GM19238 (cell line): ENCODE measurements at regions not wholly inside any gene's neighbourhood (a gene's known extent, or its start where the extent isn't known, plus 50 kb on each side); places are given as distances from the start of the nearest gene placed in this dataset.
"Not testable (repeated sequence)": the region's sequence is repeated elsewhere in the genome, so short reads cannot be mapped to it uniquely, and the experiment has no call there.

Experiments used
- DNase-seq: peaks from one replicate; pipeline ENCODE4 v3.0.0; 2011; ENCODE audit warnings: low spot score; ENCODE audit not compliant: insufficient read length

DNA sequence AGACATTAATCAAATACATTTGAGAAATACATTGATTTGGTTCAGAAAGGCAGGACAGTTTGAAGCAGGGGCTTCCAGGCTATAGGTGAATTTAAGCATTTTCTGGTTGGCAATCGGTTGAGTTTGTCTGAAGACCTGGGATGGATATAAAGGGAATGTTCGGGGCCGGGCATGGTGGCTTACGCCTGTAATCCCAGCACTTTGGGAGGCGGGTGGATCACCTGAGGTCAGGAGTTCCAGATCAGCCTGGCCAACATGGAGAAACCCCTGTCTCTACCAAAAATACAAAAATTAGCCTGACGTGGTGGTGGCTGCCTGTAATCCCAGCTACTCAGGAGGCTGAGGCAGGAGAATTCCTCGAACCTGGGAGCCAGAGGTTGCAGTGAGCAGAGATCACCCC is 166.5 kb upstream of the ATP10A start:
- not testable (repeated sequence) for DNase-seq

DNA sequence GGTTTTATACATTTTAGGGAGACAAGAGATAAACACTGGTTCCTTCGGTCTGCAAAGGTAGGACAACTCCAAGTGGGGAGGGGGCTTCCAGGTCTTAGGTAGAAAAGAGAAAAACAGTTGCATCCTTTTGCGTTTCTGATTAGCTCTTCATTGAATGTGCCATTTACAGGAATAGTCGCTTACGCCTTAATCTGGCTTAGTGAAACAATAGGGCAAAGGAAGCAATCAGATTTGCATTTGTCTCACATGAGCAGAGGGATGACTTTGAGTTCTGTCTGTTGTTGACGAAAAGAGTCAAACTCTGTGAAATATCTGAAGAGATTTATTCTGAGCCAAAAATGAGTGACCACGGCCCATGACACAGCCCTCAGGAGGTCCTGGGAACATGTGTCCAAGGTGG is 166.0 kb upstream of the ATP10A start:
- no peak for DNase-seq

DNA sequence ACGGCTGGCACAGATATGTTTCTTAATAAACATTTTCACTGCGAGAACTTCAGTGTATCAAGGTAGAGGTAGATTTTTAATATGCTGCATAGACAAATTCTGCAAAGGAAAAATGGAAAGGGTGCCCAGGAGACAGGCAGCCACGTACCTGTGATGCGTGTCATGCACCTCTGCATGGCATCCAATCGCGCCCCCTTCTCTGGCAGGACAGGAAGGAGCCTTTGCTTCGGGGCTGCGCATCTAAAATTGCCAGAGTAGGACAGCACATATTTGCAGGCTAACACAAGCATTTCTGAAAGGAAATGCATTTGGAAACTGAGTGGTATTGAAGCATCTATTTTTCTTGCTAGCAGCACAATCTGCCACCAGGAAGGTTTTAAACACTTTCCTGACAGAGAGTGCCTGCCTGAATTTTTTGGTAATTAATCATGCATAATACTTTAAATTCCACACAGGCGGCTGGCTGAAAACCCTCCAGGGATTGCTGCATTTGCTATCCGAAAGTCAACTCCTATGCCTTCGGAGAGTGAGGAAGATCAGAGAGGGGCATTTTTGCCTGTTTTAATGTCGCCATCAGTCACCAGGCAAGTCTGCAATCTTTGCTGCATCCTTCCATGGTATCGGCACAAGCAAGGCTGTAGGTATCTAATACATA is 165.1 kb upstream of the ATP10A start:
- DNase-seq: no peak

DNA sequence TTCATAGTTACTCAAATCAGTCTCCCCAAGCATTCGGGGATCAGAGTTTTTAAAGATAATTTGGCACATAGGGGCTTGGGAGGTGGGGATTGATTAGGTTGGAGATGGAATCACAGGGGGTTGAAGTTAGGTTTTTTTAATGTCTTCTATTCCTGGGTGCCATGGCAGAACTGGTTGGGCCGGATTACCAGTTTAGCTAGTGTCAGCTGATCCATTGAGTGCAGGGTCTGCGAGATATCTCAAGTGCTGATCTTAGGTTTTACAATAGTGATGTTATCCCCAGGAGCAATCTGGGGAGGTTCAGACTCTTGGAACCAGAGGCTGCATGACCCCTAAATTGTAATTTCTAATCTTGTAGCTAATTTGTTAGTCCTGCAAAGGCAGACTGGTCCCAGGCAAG is 163.5 kb upstream of the ATP10A start:
- DNase-seq: not testable (repeated sequence)

DNA sequence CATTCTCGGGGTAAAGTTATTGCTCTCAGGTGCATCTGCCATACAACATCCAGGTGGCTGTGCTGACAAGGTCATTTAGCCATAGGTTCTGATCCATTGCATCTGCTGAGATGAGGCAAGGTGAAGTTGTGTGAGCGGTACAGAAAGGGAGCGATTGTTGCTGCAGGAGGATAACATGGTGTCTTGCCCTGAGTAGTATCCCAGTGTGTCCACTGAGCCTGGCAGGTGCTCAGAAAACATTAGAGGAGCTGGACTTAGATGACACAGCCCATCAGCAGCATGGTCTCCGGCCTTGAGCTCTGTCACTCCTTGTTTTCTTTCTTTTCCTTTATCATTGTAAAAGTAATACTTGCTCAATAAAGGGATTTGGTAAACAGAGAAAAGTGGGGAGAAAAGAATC is 161.1 kb upstream of the ATP10A start:
- no peak for DNase-seq

DNA sequence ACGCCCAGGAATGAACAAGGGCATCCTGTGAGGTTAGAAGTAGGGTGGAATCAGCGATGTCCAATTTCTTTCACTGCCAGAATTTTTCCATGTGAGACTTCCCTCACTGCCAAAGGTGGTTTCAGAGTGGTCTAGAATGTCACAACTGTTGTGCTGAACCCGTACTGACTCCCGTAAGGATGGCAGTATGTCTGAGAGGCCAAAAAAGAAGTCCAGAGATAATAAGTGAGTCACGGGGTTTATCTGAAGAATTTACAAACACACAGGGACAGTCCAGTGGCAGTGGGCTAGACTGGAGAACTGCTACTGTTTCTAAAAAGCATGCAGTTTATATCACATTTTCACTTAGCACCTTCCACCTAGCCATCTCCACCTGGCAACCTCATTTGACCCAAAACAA is 160.6 kb upstream of the ATP10A start:
- DNase-seq: no peak

DNA sequence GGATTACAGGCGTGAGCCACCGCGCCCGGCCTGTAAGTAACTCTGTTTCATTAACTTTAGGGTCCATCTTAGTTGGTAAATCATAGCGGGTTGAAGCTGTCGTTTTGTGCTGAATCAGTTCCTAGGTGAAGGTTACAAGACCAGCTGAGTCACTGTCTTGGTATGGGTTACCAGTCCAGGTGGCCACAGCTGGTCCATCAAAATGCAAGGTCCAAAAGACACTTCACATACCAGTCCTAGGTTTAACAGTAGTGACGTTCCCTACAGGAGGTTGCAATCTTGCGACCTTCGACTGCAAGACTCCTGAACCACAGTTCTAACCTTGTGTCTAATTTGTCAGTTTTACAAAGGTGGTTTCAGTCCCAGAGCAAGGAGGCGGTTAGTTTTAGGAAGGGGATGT is 160.1 kb upstream of the ATP10A start:
- no peak for DNase-seq

DNA sequence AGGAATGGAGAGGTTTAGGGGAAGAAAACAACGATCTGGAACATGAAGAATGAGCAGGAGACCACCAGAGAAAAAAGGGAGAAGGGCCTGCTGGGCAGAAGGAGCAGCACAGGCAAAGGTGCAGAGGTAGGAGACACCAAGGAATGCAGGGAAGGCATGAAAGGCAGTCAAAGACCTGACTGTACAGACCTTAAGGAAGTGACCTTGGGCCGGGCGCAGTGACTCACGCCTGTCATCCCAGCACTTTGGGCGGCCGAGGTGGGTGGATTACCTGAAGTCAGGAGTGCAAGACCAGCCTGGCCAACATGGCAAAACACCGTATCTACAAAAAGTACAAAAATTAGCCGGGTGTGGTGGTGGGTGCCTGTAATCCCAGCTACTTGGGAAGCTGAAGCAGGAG is 157.7 kb upstream of the ATP10A start:
- DNase-seq: no peak

DNA sequence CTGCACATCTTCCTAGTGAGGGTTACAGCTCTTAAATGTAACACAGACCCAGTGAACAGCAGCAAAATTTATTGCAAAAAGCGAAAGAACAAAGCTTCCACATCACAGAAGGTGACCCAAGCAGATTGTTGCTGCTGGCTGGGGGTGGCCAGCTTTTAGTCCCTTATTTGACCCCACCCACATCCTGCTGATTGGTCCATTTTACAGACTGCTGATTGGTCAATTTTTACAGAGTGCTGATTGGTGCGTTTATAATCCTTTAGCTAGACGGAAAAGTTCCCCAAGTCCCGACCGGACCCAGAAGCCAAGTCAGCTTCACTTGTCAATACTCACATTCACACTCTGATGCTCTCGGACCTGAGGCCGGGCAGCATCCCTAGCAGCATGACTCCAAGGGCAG is 154.5 kb upstream of the ATP10A start:
- no peak for DNase-seq

DNA sequence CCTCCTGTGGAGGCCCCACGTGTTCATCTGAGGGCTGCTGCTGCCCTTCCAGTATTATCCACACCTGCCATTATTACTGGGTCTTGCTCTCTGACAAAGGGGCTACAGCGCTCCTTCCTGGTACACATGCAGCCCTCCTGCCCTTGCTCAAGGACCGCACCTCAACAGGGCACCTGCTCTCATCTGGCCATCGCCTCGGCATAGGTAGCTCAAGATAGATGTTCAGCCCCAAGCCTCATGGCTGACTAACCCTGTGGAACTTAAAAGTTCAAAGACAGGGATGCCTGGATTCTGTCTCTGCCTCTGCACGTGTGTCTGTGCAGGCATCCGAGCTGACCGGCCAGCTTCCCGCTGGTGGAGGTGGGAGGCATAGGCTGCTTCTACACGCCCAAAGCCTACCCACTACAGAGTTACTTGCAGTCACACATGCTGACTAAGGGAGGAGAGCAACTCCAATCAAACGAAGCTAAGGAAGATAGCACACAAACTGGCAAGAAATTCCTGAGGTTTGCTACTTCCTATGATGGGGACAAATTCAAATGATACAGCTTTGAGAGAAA is 152.5 kb upstream of the ATP10A start:
- DNase-seq: no peak

DNA sequence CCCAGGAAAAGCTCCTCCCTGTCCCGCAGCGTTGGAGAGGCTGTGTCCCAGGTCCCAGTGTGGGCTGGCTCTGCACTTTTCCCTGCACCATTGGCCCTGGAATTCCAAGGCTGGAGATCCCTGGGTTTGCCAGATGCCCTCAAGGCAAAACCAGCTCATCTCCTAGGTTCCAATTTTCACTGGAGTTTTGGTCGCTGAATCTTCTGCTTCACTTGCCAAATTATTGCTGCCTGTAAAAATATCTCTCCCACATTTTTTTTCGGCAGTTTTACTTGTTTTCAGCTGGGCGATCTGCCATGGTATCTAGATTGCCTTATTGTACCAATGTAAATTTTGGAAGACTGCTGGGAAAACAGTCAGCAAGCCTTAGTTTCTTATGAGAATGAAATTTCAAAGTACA is 150.9 kb upstream of the ATP10A start:
- DNase-seq: no peak

DNA sequence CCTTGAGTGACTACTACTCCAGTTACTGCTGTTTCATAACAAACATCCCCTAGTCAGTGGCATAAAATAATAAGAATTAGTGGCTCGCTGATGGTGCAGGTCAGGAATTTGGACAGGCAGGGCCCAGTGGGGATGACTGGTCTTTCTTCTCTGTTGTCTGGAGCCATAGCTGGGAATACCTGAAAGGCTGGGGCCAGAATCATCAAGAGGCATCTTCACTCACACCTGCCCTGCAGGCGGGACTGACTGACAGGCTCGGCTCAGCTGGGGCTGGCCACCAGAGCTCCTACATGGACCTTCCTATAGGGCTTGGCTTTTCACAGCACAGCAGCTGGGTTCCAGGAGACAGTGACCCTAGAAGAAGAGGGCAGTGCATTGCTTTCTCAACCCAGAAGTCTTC is 148.8 kb upstream of the ATP10A start:
- DNase-seq: no peak

DNA sequence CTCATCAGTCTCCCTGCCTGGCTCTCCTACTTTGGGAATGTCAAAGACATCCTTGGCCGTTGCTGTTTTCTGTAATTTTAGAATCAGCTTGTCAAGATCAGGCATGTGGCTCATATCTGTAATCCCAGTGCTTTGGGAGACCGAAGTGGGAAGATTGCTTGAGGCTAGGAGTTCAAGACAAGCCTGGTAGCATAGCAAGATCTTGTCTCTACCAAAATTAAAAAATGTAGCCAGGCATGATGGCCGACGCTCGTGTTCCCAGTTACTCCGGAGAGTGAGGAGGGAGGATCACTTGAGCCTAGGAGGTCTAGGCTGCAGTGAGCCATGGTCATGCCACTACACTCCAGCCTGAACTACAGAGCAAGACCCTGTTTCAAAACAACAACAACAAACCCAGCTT is 144.0 kb upstream of the ATP10A start:
- no peak for DNase-seq

DNA sequence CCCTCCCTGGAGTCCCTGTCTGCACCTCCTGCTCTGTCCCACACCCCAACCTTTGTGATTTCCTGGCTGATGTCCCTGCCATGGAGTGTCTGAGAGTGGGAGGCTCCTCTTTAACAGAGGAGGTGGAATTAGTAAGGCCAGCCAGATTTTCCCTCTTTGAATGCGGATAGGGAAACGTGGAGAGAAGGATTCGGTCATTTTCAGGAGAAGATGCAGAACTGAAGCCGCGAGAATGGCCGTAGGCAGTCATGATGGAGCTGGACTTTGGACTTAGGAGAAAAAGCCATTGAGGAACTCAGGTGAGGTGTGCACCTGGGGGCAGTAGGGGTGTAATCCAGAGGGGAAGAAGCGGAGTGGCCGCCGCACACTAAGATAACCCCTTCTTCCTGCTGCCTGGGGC is 138.1 kb upstream of the ATP10A start:
- no peak for DNase-seq

DNA sequence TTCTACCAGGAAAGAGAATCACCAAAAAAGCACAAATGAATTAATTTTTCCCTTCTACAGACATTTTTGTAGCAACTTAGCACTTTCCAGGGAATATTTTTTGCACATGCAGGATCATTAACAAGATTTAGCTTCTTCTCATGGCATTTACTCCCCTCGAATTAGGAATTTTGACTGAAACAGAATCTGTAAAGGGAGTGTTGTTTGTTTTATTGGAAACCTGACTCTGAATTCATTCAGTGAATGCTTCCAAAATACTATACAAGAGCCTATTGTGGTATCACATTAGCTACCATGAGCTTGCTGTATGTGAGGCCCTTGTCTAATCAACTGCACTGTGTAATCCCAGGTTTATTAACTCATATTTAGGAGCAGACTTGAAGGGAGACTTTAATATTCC is 130.4 kb upstream of the ATP10A start:
- no peak for DNase-seq

DNA sequence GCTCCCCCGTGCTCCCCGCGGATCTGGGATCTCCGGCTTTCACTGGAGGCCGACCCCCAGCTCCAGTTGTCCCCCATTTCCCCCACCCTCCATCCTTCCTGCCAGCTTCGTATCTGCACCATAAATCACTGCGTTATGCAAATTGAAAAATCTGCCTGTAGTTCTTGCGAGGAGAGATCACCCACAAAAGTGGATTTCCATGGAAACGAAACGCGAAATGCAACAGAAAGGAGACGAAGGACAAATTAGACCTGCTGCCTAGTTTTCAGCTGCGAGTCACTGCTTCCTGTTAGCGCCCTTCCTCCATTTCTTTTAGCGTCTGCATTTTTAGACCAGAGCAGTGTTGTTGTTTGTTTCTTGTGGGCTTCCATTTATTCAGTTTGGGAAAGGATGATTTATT is 127.1 kb upstream of the ATP10A start:
- DNase-seq: no peak

DNA sequence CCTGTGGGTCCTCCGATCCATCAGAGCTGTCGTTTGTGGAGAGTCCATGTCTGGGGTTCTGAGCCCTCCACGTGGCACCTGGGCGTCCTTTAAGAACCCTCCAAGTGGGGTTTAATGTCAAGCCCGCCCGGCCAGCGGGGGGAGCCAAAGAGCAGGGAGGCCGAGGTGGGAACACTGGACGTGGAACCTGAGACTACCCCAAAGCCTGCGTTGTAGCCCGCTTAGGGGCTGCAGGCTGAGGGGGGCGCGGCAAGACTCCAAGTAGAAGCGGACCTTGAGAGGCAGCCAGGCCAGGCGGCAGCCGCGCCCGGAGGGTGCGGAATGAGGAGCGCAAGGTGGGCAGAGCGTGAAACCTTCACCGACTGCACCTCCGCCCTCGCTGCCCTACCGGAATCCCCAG is 126.2 kb upstream of the ATP10A start:
- DNase-seq: no peak

DNA sequence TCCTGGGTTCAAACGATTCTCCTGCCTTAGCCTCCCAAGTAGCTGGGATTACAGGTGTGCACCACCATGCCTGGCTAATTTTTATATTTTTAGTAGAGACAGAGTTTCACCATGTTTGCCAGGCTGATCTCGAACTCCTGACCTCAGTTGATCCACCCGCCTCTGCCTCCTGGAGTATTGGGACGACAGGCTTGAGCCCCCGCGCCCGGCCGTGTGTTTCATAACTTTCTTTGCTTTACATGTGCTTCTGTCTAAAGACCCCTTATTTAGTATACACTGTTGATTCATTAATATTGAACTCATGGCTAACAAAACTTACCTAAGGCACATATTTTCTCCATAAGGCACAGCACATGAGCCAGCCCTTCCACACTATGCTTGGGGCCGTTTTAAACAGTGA is 125.6 kb upstream of the ATP10A start:
- not testable (repeated sequence) for DNase-seq

DNA sequence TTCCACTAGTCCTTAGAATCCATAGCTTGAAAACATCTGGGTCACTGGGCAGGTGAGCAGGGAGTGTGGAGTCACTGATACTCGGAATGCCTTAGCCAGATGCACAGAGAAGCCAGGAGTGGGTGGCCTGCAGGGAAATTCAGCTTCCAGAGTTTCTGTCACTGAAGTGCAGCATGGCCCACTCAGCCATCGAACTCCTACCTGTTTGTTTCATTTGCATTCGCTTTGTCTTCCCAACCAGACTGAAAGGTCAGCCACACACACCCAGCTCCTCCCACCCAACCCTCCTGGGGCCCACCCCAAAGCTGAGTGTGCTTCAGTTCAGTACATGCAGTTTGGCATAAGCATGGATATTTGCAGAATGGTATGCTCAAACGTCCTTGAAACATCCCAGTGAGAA is 124.5 kb upstream of the ATP10A start:
- DNase-seq: no peak

DNA sequence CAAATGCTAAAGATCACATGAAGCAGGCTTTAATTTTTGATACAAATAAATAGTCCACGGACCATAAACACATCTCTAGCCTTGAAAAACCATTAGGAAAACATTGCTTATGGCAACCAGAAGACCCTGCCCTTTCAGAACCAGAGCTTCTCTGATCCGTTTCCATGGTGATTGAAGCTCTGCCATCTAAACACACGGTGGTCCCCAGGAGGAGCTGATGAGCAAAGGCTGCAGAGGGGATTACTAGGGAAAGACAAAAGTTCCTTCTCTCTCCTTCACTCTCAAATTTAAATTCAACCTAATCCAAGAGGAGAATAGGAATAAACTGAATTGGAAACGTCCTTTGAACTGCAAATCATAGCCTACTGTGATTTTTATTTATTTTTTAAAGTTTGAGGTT is 122.0 kb upstream of the ATP10A start:
- DNase-seq: no peak

DNA sequence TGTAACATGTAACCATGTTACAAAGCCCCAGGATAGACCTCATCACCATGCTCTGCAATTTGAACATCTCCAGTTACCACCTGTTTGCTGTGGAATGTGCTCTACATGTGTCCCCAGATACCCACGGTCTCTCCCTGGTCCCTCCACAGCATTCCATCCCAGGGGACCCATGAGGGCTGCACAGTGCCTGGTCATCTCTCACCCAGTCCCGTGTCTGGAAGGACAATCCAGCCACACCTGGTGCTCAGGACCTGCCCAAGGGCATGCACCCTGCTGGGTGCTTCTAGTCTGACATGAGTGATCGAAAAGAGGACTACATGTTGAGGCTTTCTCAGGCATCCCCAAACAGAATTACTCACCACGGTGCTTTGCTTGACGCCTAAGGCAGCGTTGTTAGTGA is 119.6 kb upstream of the ATP10A start:
- no peak for DNase-seq

DNA sequence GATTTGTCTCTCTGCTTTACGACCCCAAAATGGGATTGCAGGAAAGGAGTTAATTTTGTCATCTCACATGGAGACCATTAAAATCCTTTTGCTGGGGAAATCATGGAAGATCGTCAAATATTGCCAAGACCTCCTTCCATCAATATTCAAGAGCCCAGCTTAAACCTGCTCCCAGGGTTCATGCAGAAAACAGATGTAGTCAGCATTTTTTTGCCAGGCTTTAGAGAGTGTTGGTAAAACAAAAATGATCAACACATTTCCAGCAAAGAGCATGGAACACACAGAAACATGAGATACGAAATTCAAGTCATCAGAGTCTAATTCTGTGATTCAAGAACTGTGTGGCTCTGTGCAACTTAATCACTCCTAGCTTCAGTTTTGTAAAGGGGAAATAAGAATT is 118.0 kb upstream of the ATP10A start:
- no peak for DNase-seq

DNA sequence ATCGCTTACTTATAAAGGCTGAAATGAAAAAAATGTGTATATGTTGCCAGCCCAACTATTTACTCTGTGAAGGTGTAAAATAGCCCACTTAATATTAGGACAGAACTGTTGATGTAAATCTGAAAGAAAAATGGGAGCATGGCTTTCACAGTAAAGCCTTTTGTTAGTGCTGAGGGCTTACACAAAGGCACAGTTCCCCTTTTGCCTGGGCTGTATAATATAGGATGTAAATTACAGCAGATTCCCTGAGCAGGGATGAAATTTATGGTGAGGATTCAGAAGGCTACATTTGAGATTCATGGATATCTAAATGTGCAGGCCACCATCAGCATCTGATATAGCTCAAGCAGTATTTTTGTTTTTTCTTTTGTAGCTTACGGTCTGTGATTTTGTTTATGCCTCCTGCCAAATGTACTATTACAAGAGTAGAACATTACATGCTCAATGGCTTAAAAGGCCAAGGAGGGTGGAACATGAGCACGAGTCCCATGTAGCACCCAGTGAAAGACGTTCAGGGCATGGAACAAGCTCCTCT is 109.1 kb upstream of the ATP10A start:
- no peak for DNase-seq

DNA sequence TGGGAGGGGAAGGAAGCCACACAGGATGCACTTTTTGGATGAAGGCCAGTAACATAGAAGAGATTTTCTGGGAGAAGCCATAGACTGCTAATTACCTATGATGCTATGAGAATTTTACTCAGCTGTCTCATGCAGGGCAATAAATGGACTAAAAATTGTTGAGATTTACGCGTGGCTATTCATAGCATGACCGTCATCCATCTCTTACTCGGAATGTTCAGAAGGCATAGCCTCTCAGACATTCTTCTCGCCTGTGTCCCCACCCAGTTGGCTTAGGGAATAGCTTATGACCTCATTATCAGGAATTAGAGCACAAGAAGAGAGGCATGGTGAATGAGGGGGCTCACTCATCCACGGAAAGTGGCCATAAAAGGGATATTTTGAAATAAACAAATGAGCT is 107.9 kb upstream of the ATP10A start:
- DNase-seq: no peak
